GM13976 (cell line): ENCODE measurements at regions not wholly inside any gene's neighbourhood (a gene's known extent, or its start where the extent isn't known, plus 50 kb on each side); places are given as distances from the start of the nearest gene placed in this dataset.

Experiments used
- DNase-seq: peaks from one replicate; pipeline ENCODE4 v3.0.0; 2012; ENCODE audit warnings: low spot score
- CTCF ChIP-seq: IDR thresholded peaks from 2 replicates; pipeline ENCODE4 v1.5.1; 2012; ENCODE audit warnings: borderline replicate concordance, mild to moderate bottlenecking; ENCODE audit not compliant: insufficient read depth; ENCODE audit errors: extremely low read depth, missing control alignments, control extremely low read depth
- in situ Hi-C: fragments of 300-500 bp; cut with MboI; formaldehyde crosslinking; loops from one replicate; pipeline ENCODE4 v1.12.0; 2022; ENCODE audit warnings: low sequenced_read_pairs, mixed read lengths, inconsistent platforms; ENCODE audit not compliant: unreplicated experiment

GRCh38 chr2:140154271-140154670 lies 1374.1 kb upstream of the NXPH2 start:
- no peak for TF ChIP-seq CTCF
- no peak for DNase-seq
- in situ Hi-C loops, result no loop called here

- DNase-seq, result no peak
- in situ Hi-C loops, result no loop called here
These were observed 1364.4 kb upstream of the NXPH2 start for GRCh38 chr2:140144611-140145010.

GRCh38 chr2:140138736-140139135 lies 1358.5 kb upstream of the NXPH2 start:
- in situ Hi-C loops, result no loop called here
- TF ChIP-seq CTCF, result no peak
- no peak for DNase-seq

More at GRCh38 chr2:140144611-140145010, 1364.4 kb upstream of the NXPH2 start:
- TF ChIP-seq CTCF, result no peak

GRCh38 chr2:140136861-140137260 lies 1356.7 kb upstream of the NXPH2 start:
- no peak for DNase-seq
- TF ChIP-seq CTCF, result no peak
- in situ Hi-C loops, result no loop called here

GRCh38 chr2:140136366-140136765 lies 1356.2 kb upstream of the NXPH2 start:
- in situ Hi-C loops, result no loop called here
- no peak for DNase-seq
- TF ChIP-seq CTCF, result no peak

- in situ Hi-C loops, result no loop called here
- TF ChIP-seq CTCF, result no peak
These were observed 1348.7 kb upstream of the NXPH2 start for GRCh38 chr2:140128909-140129308.

GRCh38 chr2:140122001-140122400 lies 1341.8 kb upstream of the NXPH2 start:
- in situ Hi-C loops, result no loop called here
- DNase-seq, result no peak

More at GRCh38 chr2:140128909-140129308, 1348.7 kb upstream of the NXPH2 start:
- DNase-seq, result no peak

More at GRCh38 chr2:140122001-140122400, 1341.8 kb upstream of the NXPH2 start:
- no peak for TF ChIP-seq CTCF
